Neural cell (in vitro differentiated cells): ENCODE measurements at regions not wholly inside any gene's neighbourhood (a gene's known extent, or its start where the extent isn't known, plus 50 kb on each side); places are given as distances from the start of the nearest gene placed in this dataset.

Source experiments
- H2AFZ ChIP-seq: fragments of 200-600, 300-800 bp; sonication (generic), shearing (Covaris generic); 2 replicates; pipeline ENCODE4 v1.6.0; 2014; ENCODE audit warnings: low read depth, mild to moderate bottlenecking, antibody characterized with exemption, low read length, moderate library complexity
- H3F3A ChIP-seq: fragments of 200-600 bp; shearing (Covaris generic); 2 replicates; pipeline ENCODE4 v1.6.1; 2016; ENCODE audit warnings: mild to moderate bottlenecking, moderate library complexity, mixed read lengths, antibody characterized with exemption, low read length; ENCODE audit not compliant: insufficient read depth, poor library complexity, severe bottlenecking
- H3K27ac ChIP-seq: fragments of 200-600, 300-800 bp; sonication (generic), shearing (Covaris generic); 2 replicates; pipeline ENCODE4 v1.5.1; 2014; ENCODE audit warnings: mild to moderate bottlenecking, low read length, moderate library complexity
- H3K27me3 ChIP-seq: fragments of 300-800, 200-600 bp; sonication (generic), shearing (Covaris generic); 2 replicates; pipeline ENCODE4 v1.6.0; 2014; ENCODE audit warnings: mild to moderate bottlenecking, low read depth, low read length, moderate library complexity; ENCODE audit not compliant: insufficient read depth
- H3K36me3 ChIP-seq: fragments of 300-800, 200-600 bp; sonication (generic), shearing (Covaris generic); 2 replicates; pipeline ENCODE4 v1.5.1; 2014; ENCODE audit warnings: mild to moderate bottlenecking, antibody characterized with exemption, low read length, moderate library complexity; ENCODE audit not compliant: insufficient read depth
- H3K4me2 ChIP-seq: fragments of 300-800, 200-600 bp; sonication (generic), shearing (Covaris generic); 2 replicates; pipeline ENCODE4 v1.6.0; 2014; ENCODE audit warnings: mild to moderate bottlenecking, low read length
- H3K4me3 ChIP-seq: fragments of 300-800, 200-600 bp; sonication (generic), shearing (Covaris generic); 2 replicates; pipeline ENCODE4 v1.5.1; 2014; ENCODE audit warnings: mild to moderate bottlenecking, low read length, moderate library complexity
- H3K79me2 ChIP-seq: fragments of 200-600 bp; shearing (Covaris generic); replicated peaks from 2 replicates; pipeline ENCODE4 v1.6.0; 2014; ENCODE audit warnings: mild to moderate bottlenecking, low read length, moderate library complexity; ENCODE audit not compliant: insufficient read depth
- H3K9ac ChIP-seq: fragments of 300-800, 200-600 bp; sonication (generic), shearing (Covaris generic); 2 replicates; pipeline ENCODE4 v1.6.1; 2016; ENCODE audit warnings: mild to moderate bottlenecking, low read length, mixed read lengths
- H3K9me2 ChIP-seq: fragments of 200-600 bp; shearing (Covaris generic); 2 replicates; pipeline ENCODE4 v1.6.1; 2016; ENCODE audit warnings: mild to moderate bottlenecking, low read length, mixed read lengths; ENCODE audit not compliant: insufficient read depth
- H3K9me3 ChIP-seq: fragments of 200-600, 300-800 bp; sonication (generic), shearing (Covaris generic); 2 replicates; pipeline ENCODE4 v1.6.1; 2016; ENCODE audit warnings: mild to moderate bottlenecking, mixed run types, low read length, moderate library complexity, mixed read lengths
- H4K20me1 ChIP-seq: fragments of 200-600 bp; shearing (Covaris generic); 2 replicates; pipeline ENCODE4 v1.6.1; 2016; ENCODE audit warnings: mild to moderate bottlenecking, mixed run types; ENCODE audit not compliant: insufficient read depth
- EP300 ChIP-seq: fragments of 450-650 bp; conservative IDR thresholded peaks from 2 replicates; pipeline ENCODE4 v1.6.1; 2014; ENCODE audit warnings: antibody characterized with exemption, mild to moderate bottlenecking, moderate library complexity; ENCODE audit not compliant: poor library complexity, severe bottlenecking
- EZH2 ChIP-seq: fragments of 200-600, 300-800 bp; shearing (Covaris generic), sonication (generic); IDR thresholded peaks from 2 replicates; pipeline ENCODE4 v1.6.1; 2014; ENCODE audit warnings: antibody characterized with exemption, low read length, borderline replicate concordance, mild to moderate bottlenecking; ENCODE audit not compliant: insufficient read depth, poor library complexity, severe bottlenecking
- MXI1 ChIP-seq: fragments of 450-650 bp; conservative IDR thresholded peaks from 2 replicates; pipeline ENCODE4 v1.6.1; 2014; ENCODE audit warnings: antibody characterized with exemption, mild to moderate bottlenecking; ENCODE audit not compliant: poor library complexity, severe bottlenecking
- POLR2AphosphoS5 ChIP-seq: IDR thresholded peaks from 2 replicates; pipeline ENCODE4 v1.6.1; 2012
- RAD21 ChIP-seq: fragments of 450-650 bp; conservative IDR thresholded peaks from 2 replicates; pipeline ENCODE4 v1.6.1; 2014; ENCODE audit warnings: antibody characterized with exemption, mild to moderate bottlenecking, moderate library complexity
- SMC3 ChIP-seq: fragments of 450-650 bp; conservative IDR thresholded peaks from 2 replicates; pipeline ENCODE4 v1.6.1; 2014; ENCODE audit warnings: antibody characterized with exemption, mild to moderate bottlenecking, moderate library complexity; ENCODE audit not compliant: poor library complexity
- TAF1 ChIP-seq: IDR thresholded peaks from 2 replicates; pipeline ENCODE4 v1.6.1; 2012; ENCODE audit warnings: low read depth
- TF ChIP-seq, protein P1 (sequence below): fragments of 450-650 bp; IDR thresholded peaks from 2 replicates; pipeline ENCODE4 v1.5.1; 2014; ENCODE audit warnings: antibody characterized with exemption, mild to moderate bottlenecking, moderate library complexity; ENCODE audit not compliant: poor library complexity, severe bottlenecking
- TF ChIP-seq, protein P2 (sequence below): IDR thresholded peaks from 2 replicates; pipeline ENCODE4 v1.6.1; 2012; ENCODE audit warnings: borderline replicate concordance

DNA sequence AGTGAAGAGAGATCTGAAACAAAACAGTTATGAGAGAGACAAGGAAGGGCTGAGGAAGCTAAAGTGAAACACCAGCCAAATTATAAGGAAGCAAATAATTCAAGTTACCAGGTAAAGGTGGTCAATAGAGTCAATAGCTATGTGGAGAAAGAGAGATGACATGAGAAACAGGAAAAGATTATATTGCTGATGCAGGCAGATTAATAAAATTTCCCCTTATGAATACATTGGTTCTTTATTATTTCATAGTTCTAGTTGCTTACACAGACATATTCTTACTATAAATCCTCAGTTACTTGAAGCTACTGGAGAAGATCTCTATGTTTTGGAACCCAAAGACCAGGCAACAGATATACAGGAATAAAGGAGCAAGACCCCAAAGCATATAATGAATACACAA lies 273.7 kb upstream of the CTSO start:
- Histone ChIP-seq H3K27ac (no peak overlapping the region), H3K9ac (no peak overlapping the region), H3K9me2 (no peaks in the 10 kb centered on the region), H3K27me3 (no peaks in the 10 kb centered on the region), H3K4me3 (no peak overlapping the region), H2AFZ (no peak overlapping the region), H4K20me1 (no peaks in the 10 kb centered on the region), H3K9me3 (no peaks in the 10 kb centered on the region), H3F3A (no peaks in the 10 kb centered on the region), H3K79me2 (no peaks in the 10 kb centered on the region), H3K36me3 (no peaks in the 10 kb centered on the region), H3K4me2 (no peak overlapping the region)
- TF ChIP-seq POLR2AphosphoS5 (no peak), RAD21 (no peak), SMC3 (no peak), EP300 (no peak), EZH2 (no peak), TAF1 (no peak), MXI1 (no peak)
- TF ChIP-seq, protein P1, sequence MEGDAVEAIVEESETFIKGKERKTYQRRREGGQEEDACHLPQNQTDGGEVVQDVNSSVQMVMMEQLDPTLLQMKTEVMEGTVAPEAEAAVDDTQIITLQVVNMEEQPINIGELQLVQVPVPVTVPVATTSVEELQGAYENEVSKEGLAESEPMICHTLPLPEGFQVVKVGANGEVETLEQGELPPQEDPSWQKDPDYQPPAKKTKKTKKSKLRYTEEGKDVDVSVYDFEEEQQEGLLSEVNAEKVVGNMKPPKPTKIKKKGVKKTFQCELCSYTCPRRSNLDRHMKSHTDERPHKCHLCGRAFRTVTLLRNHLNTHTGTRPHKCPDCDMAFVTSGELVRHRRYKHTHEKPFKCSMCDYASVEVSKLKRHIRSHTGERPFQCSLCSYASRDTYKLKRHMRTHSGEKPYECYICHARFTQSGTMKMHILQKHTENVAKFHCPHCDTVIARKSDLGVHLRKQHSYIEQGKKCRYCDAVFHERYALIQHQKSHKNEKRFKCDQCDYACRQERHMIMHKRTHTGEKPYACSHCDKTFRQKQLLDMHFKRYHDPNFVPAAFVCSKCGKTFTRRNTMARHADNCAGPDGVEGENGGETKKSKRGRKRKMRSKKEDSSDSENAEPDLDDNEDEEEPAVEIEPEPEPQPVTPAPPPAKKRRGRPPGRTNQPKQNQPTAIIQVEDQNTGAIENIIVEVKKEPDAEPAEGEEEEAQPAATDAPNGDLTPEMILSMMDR, result no peak
- TF ChIP-seq, protein P2, sequence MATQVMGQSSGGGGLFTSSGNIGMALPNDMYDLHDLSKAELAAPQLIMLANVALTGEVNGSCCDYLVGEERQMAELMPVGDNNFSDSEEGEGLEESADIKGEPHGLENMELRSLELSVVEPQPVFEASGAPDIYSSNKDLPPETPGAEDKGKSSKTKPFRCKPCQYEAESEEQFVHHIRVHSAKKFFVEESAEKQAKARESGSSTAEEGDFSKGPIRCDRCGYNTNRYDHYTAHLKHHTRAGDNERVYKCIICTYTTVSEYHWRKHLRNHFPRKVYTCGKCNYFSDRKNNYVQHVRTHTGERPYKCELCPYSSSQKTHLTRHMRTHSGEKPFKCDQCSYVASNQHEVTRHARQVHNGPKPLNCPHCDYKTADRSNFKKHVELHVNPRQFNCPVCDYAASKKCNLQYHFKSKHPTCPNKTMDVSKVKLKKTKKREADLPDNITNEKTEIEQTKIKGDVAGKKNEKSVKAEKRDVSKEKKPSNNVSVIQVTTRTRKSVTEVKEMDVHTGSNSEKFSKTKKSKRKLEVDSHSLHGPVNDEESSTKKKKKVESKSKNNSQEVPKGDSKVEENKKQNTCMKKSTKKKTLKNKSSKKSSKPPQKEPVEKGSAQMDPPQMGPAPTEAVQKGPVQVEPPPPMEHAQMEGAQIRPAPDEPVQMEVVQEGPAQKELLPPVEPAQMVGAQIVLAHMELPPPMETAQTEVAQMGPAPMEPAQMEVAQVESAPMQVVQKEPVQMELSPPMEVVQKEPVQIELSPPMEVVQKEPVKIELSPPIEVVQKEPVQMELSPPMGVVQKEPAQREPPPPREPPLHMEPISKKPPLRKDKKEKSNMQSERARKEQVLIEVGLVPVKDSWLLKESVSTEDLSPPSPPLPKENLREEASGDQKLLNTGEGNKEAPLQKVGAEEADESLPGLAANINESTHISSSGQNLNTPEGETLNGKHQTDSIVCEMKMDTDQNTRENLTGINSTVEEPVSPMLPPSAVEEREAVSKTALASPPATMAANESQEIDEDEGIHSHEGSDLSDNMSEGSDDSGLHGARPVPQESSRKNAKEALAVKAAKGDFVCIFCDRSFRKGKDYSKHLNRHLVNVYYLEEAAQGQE, result no peak

DNA sequence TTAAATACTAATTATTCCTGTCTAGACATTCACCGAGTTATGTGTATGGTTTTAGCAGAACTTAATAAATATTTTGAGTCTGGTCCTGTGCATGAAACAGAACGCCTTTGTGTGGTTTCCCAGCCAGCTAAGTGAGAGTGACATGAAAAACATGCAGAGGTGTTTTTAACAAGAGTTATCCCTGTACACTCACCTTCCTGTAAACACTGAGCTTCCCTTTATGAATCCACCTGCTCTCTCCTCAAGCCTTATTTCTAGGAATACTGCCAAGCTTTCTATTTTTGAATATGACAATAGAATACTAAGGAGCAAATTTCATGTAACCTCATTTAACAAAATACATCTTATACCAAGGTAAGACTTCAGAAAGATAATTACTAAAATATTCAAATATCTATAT lies 270.3 kb upstream of the CTSO start:
- Histone ChIP-seq H4K20me1 (no peaks in the 10 kb centered on the region), H2AFZ (no peak overlapping the region), H3K9ac (no peak overlapping the region), H3K27ac (no peak overlapping the region), H3K4me2 (no peak overlapping the region), H3K36me3 (no peaks in the 10 kb centered on the region), H3F3A (no peaks in the 10 kb centered on the region), H3K4me3 (no peak overlapping the region), H3K9me3 (peaks cover 5% of the 10 kb centered on the region), H3K27me3 (no peaks in the 10 kb centered on the region), H3K9me2 (no peaks in the 10 kb centered on the region), H3K79me2 (no peaks in the 10 kb centered on the region)
- TF ChIP-seq, protein P2, result no peak
- TF ChIP-seq MXI1 (no peak), RAD21 (no peak), EZH2 (no peak), SMC3 (no peak), TAF1 (no peak), EP300 (no peak), POLR2AphosphoS5 (no peak)
- TF ChIP-seq, protein P1, result no peak
